ENCODE measurements at regions not wholly inside any gene's neighbourhood (a gene's known extent, or its start where the extent isn't known, plus 50 kb on each side); places are given as distances from the start of the nearest gene placed in this dataset.
A peak's percentile ranks its signal among the peaks of the same experiment; 100 is the strongest.

- no peak overlapping the region for H3K4me3 ChIP-seq
- no peak for TF ChIP-seq CTCF (IDR thresholded peaks at IDR 0.05; ENCODE audit: control extremely low read depth, extremely low read depth)
- peaks cover 0 to 17% (median 6%) of the 10 kb centered on the region in 5 donors for H3K4me1 ChIP-seq (ENCODE audit: control insufficient read depth in 5 of 5, insufficient read depth in 5 of 5, low read length in 5 of 5)
- H3K9me3 ChIP-seq (ENCODE audit: control insufficient read depth in 4 of 4, insufficient read depth in 3 of 4, low read length in 3 of 4), result no peaks in the 10 kb centered on the region
- no peak for DNase-seq
- H3K9ac ChIP-seq (ENCODE audit: insufficient read depth in 1 of 2, low read length in 2 of 2), result no peak overlapping the region
- H3K27ac ChIP-seq (ENCODE audit: low read depth in 1 of 2, low read length in 1 of 2), result no peak overlapping the region
- ATAC-seq (ENCODE audit: insufficient read depth, low FRiP score), result no peak
- no peaks in the 10 kb centered on the region for H3K36me3 ChIP-seq (ENCODE audit: control insufficient read depth in 4 of 4, insufficient read depth in 4 of 4, low read length in 4 of 4)
- 63 to 71% methylated on average over 2 of the region's 2 CpGs for WGBS, 2 donors
- no peaks in the 10 kb centered on the region for H3K27me3 ChIP-seq (ENCODE audit: control insufficient read depth in 3 of 3, insufficient read depth in 3 of 3, low read length in 2 of 3)
These were observed 99.7 kb downstream of the KCNRG start for GRCh38 chr13:50114961-50115360.

GRCh38 chr13:50115695-50116094 is 100.5 kb downstream of the KCNRG start:
- no peaks in the 10 kb centered on the region for H3K9me3 ChIP-seq (ENCODE audit: control insufficient read depth in 4 of 4, insufficient read depth in 3 of 4, low read length in 3 of 4)
- no peak for TF ChIP-seq CTCF (IDR thresholded peaks at IDR 0.05; ENCODE audit: control extremely low read depth, extremely low read depth)
- peak overlapping the region in 1 of 2 donors; percentile 39 for H3K27ac ChIP-seq (ENCODE audit: low read depth in 1 of 2, low read length in 1 of 2)
- H3K27me3 ChIP-seq (ENCODE audit: control insufficient read depth in 3 of 3, insufficient read depth in 3 of 3, low read length in 2 of 3), result no peaks in the 10 kb centered on the region
- H3K36me3 ChIP-seq (ENCODE audit: control insufficient read depth in 4 of 4, insufficient read depth in 4 of 4, low read length in 4 of 4), result no peaks in the 10 kb centered on the region
- H3K4me3 ChIP-seq, result no peak overlapping the region
- 87 to 92% methylated on average over 3 of the region's 3 CpGs for WGBS, 2 donors
- no peak for ATAC-seq (ENCODE audit: insufficient read depth, low FRiP score)
- H3K9ac ChIP-seq (ENCODE audit: insufficient read depth in 1 of 2, low read length in 2 of 2), result no peak overlapping the region
- H3K4me1 ChIP-seq (ENCODE audit: control insufficient read depth in 5 of 5, insufficient read depth in 5 of 5, low read length in 5 of 5), result peaks cover 0 to 22% (median 6%) of the 10 kb centered on the region in 5 donors
- DNase-seq, result no peak

- peaks cover 0 to 3% (median under 1%) of the 10 kb centered on the region in 4 donors for H3K36me3 ChIP-seq (ENCODE audit: control insufficient read depth in 4 of 4, insufficient read depth in 4 of 4, low read length in 4 of 4)
- ATAC-seq (ENCODE audit: insufficient read depth, low FRiP score) (no peak), DNase-seq (peak in 1 of 3 donors; percentile 42)
- no peak overlapping the region for H3K4me3 ChIP-seq
- H3K4me1 ChIP-seq (ENCODE audit: control insufficient read depth in 5 of 5, insufficient read depth in 5 of 5, low read length in 5 of 5), result peaks cover 0 to 22% (median 7%) of the 10 kb centered on the region in 5 donors
- H3K27ac ChIP-seq (ENCODE audit: low read depth in 1 of 2, low read length in 1 of 2), result peak overlapping the region in 1 of 2 donors; percentile 33
- peak overlapping the region in 1 of 2 donors; percentile 32 for H3K9ac ChIP-seq (ENCODE audit: insufficient read depth in 1 of 2, low read length in 2 of 2)
- TF ChIP-seq CTCF (IDR thresholded peaks at IDR 0.05; ENCODE audit: control extremely low read depth, extremely low read depth), result no peak
- WGBS, 2 donors, result 15 to 40% methylated on average over 5 of the region's 5 CpGs
- no peaks in the 10 kb centered on the region for H3K9me3 ChIP-seq (ENCODE audit: control insufficient read depth in 4 of 4, insufficient read depth in 3 of 4, low read length in 3 of 4)
- no peaks in the 10 kb centered on the region for H3K27me3 ChIP-seq (ENCODE audit: control insufficient read depth in 3 of 3, insufficient read depth in 3 of 3, low read length in 2 of 3)
These were observed 101.3 kb downstream of the KCNRG start for GRCh38 chr13:50116430-50116973.

- peaks cover 0 to 6% (median under 1%) of the 10 kb centered on the region in 4 donors for H3K36me3 ChIP-seq (ENCODE audit: control insufficient read depth in 4 of 4, insufficient read depth in 4 of 4, low read length in 4 of 4)
- peaks cover 8 to 38% (median 15%) of the 10 kb centered on the region in 5 donors for H3K4me1 ChIP-seq (ENCODE audit: control insufficient read depth in 5 of 5, insufficient read depth in 5 of 5, low read length in 5 of 5)
- no peak overlapping the region for H3K4me3 ChIP-seq
- TF ChIP-seq CTCF (IDR thresholded peaks at IDR 0.05; ENCODE audit: control extremely low read depth, extremely low read depth), result no peak
- DNase-seq, result peak; percentile 32 to 81 (median 77)
- no peaks in the 10 kb centered on the region for H3K9me3 ChIP-seq (ENCODE audit: control insufficient read depth in 4 of 4, insufficient read depth in 3 of 4, low read length in 3 of 4)
- peak overlapping the region in 1 of 2 donors; percentile 74 for H3K9ac ChIP-seq (ENCODE audit: insufficient read depth in 1 of 2, low read length in 2 of 2)
- H3K27me3 ChIP-seq (ENCODE audit: control insufficient read depth in 3 of 3, insufficient read depth in 3 of 3, low read length in 2 of 3), result no peaks in the 10 kb centered on the region
- H3K27ac ChIP-seq (ENCODE audit: low read depth in 1 of 2, low read length in 1 of 2), result peak overlapping the region in 1 of 2 donors; percentile 6
- 38 to 47% methylated on average over 3 of the region's 3 CpGs for WGBS, 2 donors
- no peak for ATAC-seq (ENCODE audit: insufficient read depth, low FRiP score)
These were observed 104.3 kb downstream of the KCNRG start for GRCh38 chr13:50119591-50119990.

Measured in lung (tissue), 11 donors.